WERI-Rb-1 (cell line): ENCODE measurements at regions not wholly inside any gene's neighbourhood (a gene's known extent, or its start where the extent isn't known, plus 50 kb on each side); places are given as distances from the start of the nearest gene placed in this dataset.

ENCODE experiments used
- DNase-seq: peaks from one replicate; pipeline ENCODE4 v3.0.0-alpha.2; 2020
- H3K27ac ChIP-seq: fragments of 250-450 bp; sonication (Bioruptor Pico); 2 replicates; pipeline ENCODE4 v1.5.1; 2020; ENCODE audit warnings: mild to moderate bottlenecking, moderate library complexity
- H3K27me3 ChIP-seq: fragments of 250-450 bp; sonication (Bioruptor Pico); 2 replicates; pipeline ENCODE4 v1.5.1; 2021; ENCODE audit warnings: mild to moderate bottlenecking, low read depth, moderate library complexity; ENCODE audit not compliant: insufficient read depth, severe bottlenecking
- H3K36me3 ChIP-seq: fragments of 250-450 bp; sonication (Bioruptor Pico); 2 replicates; pipeline ENCODE4 v1.5.1; 2020; ENCODE audit warnings: mild to moderate bottlenecking, moderate library complexity
- H3K4me3 ChIP-seq: 2 replicates; pipeline ENCODE4 v1.5.1; 2011; ENCODE audit warnings: low read depth, mild to moderate bottlenecking, control low read depth, low read length
- H3K9me3 ChIP-seq: fragments of 250-450 bp; sonication (Bioruptor Pico); 2 replicates; pipeline ENCODE4 v1.5.1; 2021; ENCODE audit warnings: mild to moderate bottlenecking, moderate library complexity; ENCODE audit not compliant: severe bottlenecking
- CTCF ChIP-seq: IDR thresholded peaks from 2 replicates; pipeline ENCODE4 v1.5.1; 2011; ENCODE audit warnings: low read depth, mild to moderate bottlenecking, control low read depth, inconsistent platforms, low read length

GRCh38 chr2:79453918-79454317 lies 58.9 kb upstream of the CTNNA2 start:
- H3K27me3 ChIP-seq = no peaks in the 10 kb centered on the region
- no peak overlapping the region for H3K27ac ChIP-seq
- no peak overlapping the region for H3K4me3 ChIP-seq
- DNase-seq = no peak
- TF ChIP-seq CTCF = no peak
- H3K9me3 ChIP-seq = no peaks in the 10 kb centered on the region
- no peaks in the 10 kb centered on the region for H3K36me3 ChIP-seq

- no peak overlapping the region for H3K4me3 ChIP-seq
- H3K9me3 ChIP-seq = no peaks in the 10 kb centered on the region
- DNase-seq = no peak
- H3K27me3 ChIP-seq = no peaks in the 10 kb centered on the region
- no peak for TF ChIP-seq CTCF
- H3K27ac ChIP-seq = no peak overlapping the region
- no peaks in the 10 kb centered on the region for H3K36me3 ChIP-seq
Observed at GRCh38 chr2:79452651-79453050, 60.2 kb upstream of the CTNNA2 start.

GRCh38 chr2:79447463-79447862 lies 65.4 kb upstream of the CTNNA2 start:
- TF ChIP-seq CTCF = no peak
- DNase-seq = no peak

GRCh38 chr2:79446313-79446712 lies 66.5 kb upstream of the CTNNA2 start:
- TF ChIP-seq CTCF = no peak
- no peak overlapping the region for H3K4me3 ChIP-seq
- no peaks in the 10 kb centered on the region for H3K9me3 ChIP-seq
- H3K27ac ChIP-seq = no peak overlapping the region
- no peaks in the 10 kb centered on the region for H3K36me3 ChIP-seq
- no peak for DNase-seq
- H3K27me3 ChIP-seq = peaks cover 6% of the 10 kb centered on the region

More at GRCh38 chr2:79447463-79447862, 65.4 kb upstream of the CTNNA2 start:
- Histone ChIP-seq H3K4me3 (no peak overlapping the region), H3K27me3 (peaks cover 6% of the 10 kb centered on the region), H3K9me3 (no peaks in the 10 kb centered on the region), H3K36me3 (no peaks in the 10 kb centered on the region), H3K27ac (no peak overlapping the region)

GRCh38 chr2:79437433-79438267 lies 75.2 kb upstream of the CTNNA2 start:
- Histone ChIP-seq H3K9me3 (no peaks in the 10 kb centered on the region), H3K36me3 (no peaks in the 10 kb centered on the region), H3K4me3 (no peak overlapping the region), H3K27me3 (peaks cover 13% of the 10 kb centered on the region), H3K27ac (no peak overlapping the region)
- no peak for TF ChIP-seq CTCF
- DNase-seq = no peak

- Histone ChIP-seq H3K4me3 (no peak overlapping the region), H3K9me3 (no peaks in the 10 kb centered on the region), H3K27ac (no peak overlapping the region), H3K36me3 (no peaks in the 10 kb centered on the region), H3K27me3 (peaks cover 14% of the 10 kb centered on the region)
- no peak for DNase-seq
- TF ChIP-seq CTCF = no peak
Observed at GRCh38 chr2:79434362-79434761, 78.5 kb upstream of the CTNNA2 start.
